Fibroblast of mammary gland (primary cell): ENCODE measurements at regions not wholly inside any gene's neighbourhood (a gene's known extent, or its start where the extent isn't known, plus 50 kb on each side); places are given as distances from the start of the nearest gene placed in this dataset.

Experiments used
- DNase-seq: peaks from one replicate; pipeline ENCODE4 v3.0.0-alpha.2; 2010; ENCODE audit warnings: low read depth
- H3K4me3 ChIP-seq: 2 replicates; pipeline ENCODE4 v1.5.1; 2011; ENCODE audit warnings: low read depth, mild to moderate bottlenecking, low read length, moderate library complexity; ENCODE audit not compliant: control insufficient read depth
- TF ChIP-seq, protein P1 (sequence below): conservative IDR thresholded peaks from 2 replicates; pipeline ENCODE4 v1.5.1; 2011; ENCODE audit warnings: low read depth, low read length, inconsistent platforms; ENCODE audit not compliant: control insufficient read depth, insufficient read depth

DNA sequence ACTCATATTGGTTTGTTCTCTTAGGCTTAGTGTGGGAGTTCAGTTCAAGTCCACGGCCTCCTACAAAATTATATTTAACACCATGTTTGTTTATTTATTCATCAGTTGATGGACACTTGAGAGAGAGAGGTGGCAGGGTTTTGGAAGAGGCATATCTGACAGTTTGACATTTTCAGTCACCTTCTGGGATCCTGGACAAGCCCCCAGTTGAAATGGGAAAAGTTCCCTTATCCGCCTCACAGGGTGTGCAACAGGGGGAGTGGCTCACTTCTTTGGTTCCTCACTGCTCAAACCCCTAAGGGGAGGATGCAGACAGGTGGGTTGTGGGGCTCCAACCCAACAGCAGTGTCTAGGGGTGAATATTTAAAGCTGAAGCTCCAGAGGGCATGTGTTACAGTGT lies 52.3 kb upstream of the TNFSF18 start:
- TF ChIP-seq, protein P1, sequence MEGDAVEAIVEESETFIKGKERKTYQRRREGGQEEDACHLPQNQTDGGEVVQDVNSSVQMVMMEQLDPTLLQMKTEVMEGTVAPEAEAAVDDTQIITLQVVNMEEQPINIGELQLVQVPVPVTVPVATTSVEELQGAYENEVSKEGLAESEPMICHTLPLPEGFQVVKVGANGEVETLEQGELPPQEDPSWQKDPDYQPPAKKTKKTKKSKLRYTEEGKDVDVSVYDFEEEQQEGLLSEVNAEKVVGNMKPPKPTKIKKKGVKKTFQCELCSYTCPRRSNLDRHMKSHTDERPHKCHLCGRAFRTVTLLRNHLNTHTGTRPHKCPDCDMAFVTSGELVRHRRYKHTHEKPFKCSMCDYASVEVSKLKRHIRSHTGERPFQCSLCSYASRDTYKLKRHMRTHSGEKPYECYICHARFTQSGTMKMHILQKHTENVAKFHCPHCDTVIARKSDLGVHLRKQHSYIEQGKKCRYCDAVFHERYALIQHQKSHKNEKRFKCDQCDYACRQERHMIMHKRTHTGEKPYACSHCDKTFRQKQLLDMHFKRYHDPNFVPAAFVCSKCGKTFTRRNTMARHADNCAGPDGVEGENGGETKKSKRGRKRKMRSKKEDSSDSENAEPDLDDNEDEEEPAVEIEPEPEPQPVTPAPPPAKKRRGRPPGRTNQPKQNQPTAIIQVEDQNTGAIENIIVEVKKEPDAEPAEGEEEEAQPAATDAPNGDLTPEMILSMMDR: no peak
- no peak overlapping the region for H3K4me3 ChIP-seq
- no peak for DNase-seq

DNA sequence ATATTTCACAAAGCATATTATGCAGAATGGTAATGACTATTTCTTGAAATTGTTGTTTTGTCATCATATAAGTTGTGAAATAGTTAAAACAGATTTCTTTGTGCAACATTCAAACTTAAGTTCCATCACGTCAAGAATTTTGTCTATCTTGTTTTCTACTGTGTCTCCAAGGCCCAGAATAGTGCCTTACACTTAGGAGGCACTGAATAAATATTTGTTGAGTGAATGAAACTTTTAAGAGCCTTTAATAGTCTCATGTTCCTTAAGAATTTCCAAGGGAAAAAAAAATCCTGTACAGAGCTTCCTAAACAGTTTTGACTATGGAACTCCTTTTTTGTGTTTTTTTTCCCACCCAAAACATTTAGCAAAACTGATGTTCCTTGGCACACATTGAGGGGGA lies 50.8 kb upstream of the TNFSF18 start:
- no peak overlapping the region for H3K4me3 ChIP-seq
- DNase-seq: no peak
- TF ChIP-seq, protein P1: no peak

DNA sequence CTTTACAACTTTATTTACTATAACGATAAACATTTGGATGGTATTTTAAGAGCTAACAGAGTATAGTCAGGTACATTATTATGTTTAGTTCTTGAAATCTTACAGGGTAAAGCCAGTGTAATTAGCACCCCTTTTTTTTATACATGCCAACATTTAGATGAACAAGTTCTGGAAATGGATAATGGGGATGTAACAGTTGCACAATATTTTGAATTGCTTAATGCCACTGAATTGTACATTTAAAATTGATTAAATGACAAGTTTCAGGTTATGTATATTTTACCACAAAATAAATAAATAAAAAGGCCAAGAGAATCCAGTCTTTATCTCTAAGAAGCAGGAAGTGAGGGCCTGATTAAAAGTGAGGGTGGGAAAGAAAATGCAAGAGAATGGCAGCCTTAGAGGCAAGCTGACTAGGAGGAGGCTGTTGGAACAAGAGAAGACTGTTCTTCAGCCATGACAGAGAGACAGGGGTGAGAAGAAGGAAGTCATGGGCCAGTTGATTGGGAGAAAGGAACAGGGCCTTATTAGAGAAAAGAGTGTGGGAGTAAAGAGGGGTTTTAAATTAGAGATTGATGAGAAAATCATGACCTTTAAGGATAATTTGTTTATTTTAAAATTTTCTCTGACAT lies 49.9 kb upstream of the TNFSF18 start:
- TF ChIP-seq, protein P1: no peak
- no peak overlapping the region for H3K4me3 ChIP-seq
- DNase-seq: no peak
